Ovary (tissue), 3 donors: ENCODE measurements at regions not wholly inside any gene's neighbourhood (a gene's known extent, or its start where the extent isn't known, plus 50 kb on each side); places are given as distances from the start of the nearest gene placed in this dataset.

Experiments
- CTCF ChIP-seq, 3 donors: fragments of 450-650 bp in 2 of 3; fragments of 200-600 bp in 1 of 3; IDR thresholded peaks; one replicate each; pipeline versions ENCODE4 v1.5.1 to v1.8.0; 2016 to 2022; ENCODE audit warnings: antibody characterized with exemption in 3 of 3, mild to moderate bottlenecking in 1 of 3
- POLR2A ChIP-seq: fragments of 450-650 bp; IDR thresholded peaks from one replicate; pipeline ENCODE4 v1.6.1; 2017; ENCODE audit warnings: antibody characterized with exemption, mild to moderate bottlenecking, moderate library complexity
- donor health status: DM: no; HTN: no; CAD: no.

GRCh38 chr3:115503394-115503793, 119.9 kb upstream of the GAP43 start:
- TF ChIP-seq POLR2A (no peak), CTCF (IDR thresholded peaks at IDR 0.05) (no peak)
